HFFc6 (cell line): ENCODE measurements at regions not wholly inside any gene's neighbourhood (a gene's known extent, or its start where the extent isn't known, plus 50 kb on each side); places are given as distances from the start of the nearest gene placed in this dataset.

Source experiments
- DNase-seq: peaks from one replicate; pipeline ENCODE4 v3.0.0-alpha.2; 2018
- H3K27ac Mint-ChIP-seq: 2 replicates; pipeline ENCODE4 v1.8.0; 2020; ENCODE audit warnings: mild to moderate bottlenecking, mixed read lengths
- H3K27me3 Mint-ChIP-seq: 2 replicates; pipeline ENCODE4 v1.8.0; 2021; ENCODE audit warnings: mild to moderate bottlenecking, moderate library complexity, mixed read lengths; ENCODE audit not compliant: insufficient read depth
- H3K36me3 Mint-ChIP-seq: 2 replicates; pipeline ENCODE4 v1.8.0; 2021; ENCODE audit warnings: low read depth, mixed read lengths
- H3K4me1 Mint-ChIP-seq: 2 replicates; pipeline ENCODE4 v1.8.0; 2020; ENCODE audit warnings: low read depth, mixed read lengths
- H3K4me3 Mint-ChIP-seq: 2 replicates; pipeline ENCODE4 v1.8.0; 2020; ENCODE audit warnings: mild to moderate bottlenecking, moderate library complexity, mixed read lengths
- H3K9me3 Mint-ChIP-seq: 2 replicates; pipeline ENCODE4 v1.8.0; 2020; ENCODE audit warnings: mild to moderate bottlenecking, mixed read lengths
- CTCF ChIP-seq: fragments of 200-600 bp; sonication (generic); IDR thresholded peaks from 2 replicates; pipeline ENCODE4 v1.5.0; 2021; ENCODE audit warnings: antibody characterized with exemption, mild to moderate bottlenecking

GRCh38 chr9:118318770-118319431 is 614.7 kb downstream of the TLR4 start:
- no peak for TF ChIP-seq CTCF
- Mint-ChIP-seq H3K27me3 (no peaks in the 10 kb centered on the region; the same call in 1 of the 2 replicates), H3K4me3 (no peak overlapping the region), H3K36me3 (no peaks in the 10 kb centered on the region), H3K27ac (no peak overlapping the region), H3K4me1 (no peaks in the 10 kb centered on the region), H3K9me3 (peaks cover 22% of the 10 kb centered on the region)
- DNase-seq = no peak

GRCh38 chr9:118321788-118322187 is 617.6 kb downstream of the TLR4 start:
- Mint-ChIP-seq H3K27ac (no peak overlapping the region), H3K4me3 (no peak overlapping the region), H3K9me3 (peaks cover 34% of the 10 kb centered on the region), H3K4me1 (no peaks in the 10 kb centered on the region), H3K27me3 (no peaks in the 10 kb centered on the region; the same call in 1 of the 2 replicates), H3K36me3 (no peaks in the 10 kb centered on the region; the same call in 1 of the 2 replicates)
- TF ChIP-seq CTCF = no peak
- no peak for DNase-seq

- Mint-ChIP-seq H3K27ac (no peak overlapping the region), H3K4me3 (no peak overlapping the region), H3K36me3 (no peaks in the 10 kb centered on the region; the same call in 1 of the 2 replicates), H3K9me3 (peaks cover 28% of the 10 kb centered on the region), H3K4me1 (no peaks in the 10 kb centered on the region), H3K27me3 (no peaks in the 10 kb centered on the region; the same call in 1 of the 2 replicates)
- no peak for DNase-seq
- TF ChIP-seq CTCF = no peak
Measured at GRCh38 chr9:118324706-118325105, 620.5 kb downstream of the TLR4 start.

- no peak for DNase-seq
- Mint-ChIP-seq H3K27me3 (no peaks in the 10 kb centered on the region), H3K4me1 (no peaks in the 10 kb centered on the region), H3K36me3 (no peaks in the 10 kb centered on the region; the same call in 1 of the 2 replicates), H3K4me3 (no peak overlapping the region), H3K9me3 (peaks cover 28% of the 10 kb centered on the region), H3K27ac (no peak overlapping the region)
- no peak for TF ChIP-seq CTCF
Measured at GRCh38 chr9:118325757-118326156, 621.6 kb downstream of the TLR4 start.

- Mint-ChIP-seq H3K27me3 (no peaks in the 10 kb centered on the region), H3K36me3 (no peaks in the 10 kb centered on the region; the same call in 1 of the 2 replicates), H3K27ac (no peak overlapping the region), H3K4me3 (no peak overlapping the region), H3K9me3 (peaks cover 28% of the 10 kb centered on the region), H3K4me1 (no peaks in the 10 kb centered on the region)
- no peak for DNase-seq
- TF ChIP-seq CTCF = no peak
Measured at GRCh38 chr9:118326326-118326725, 622.1 kb downstream of the TLR4 start.
